Immature natural killer cell (primary cell): ENCODE measurements at regions not wholly inside any gene's neighbourhood (a gene's known extent, or its start where the extent isn't known, plus 50 kb on each side); places are given as distances from the start of the nearest gene placed in this dataset.
"Not testable (repeated sequence)": the region's sequence is repeated elsewhere in the genome, so short reads cannot be mapped to it uniquely, and the experiment has no call there.

Experiments
- DNase-seq, 3 donors: peaks; one replicate each; pipeline ENCODE4 v3.0.0; 2022; ENCODE audit warnings: mixed read lengths in 1 of 3
- H3K27ac Mint-ChIP-seq, 6 donors: one replicate each; pipeline ENCODE4 v1.8.0; 2020; ENCODE audit warnings: mixed read lengths in 6 of 6, mild to moderate bottlenecking in 5 of 6, inconsistent platforms in 4 of 6, moderate library complexity in 3 of 6
- H3K27me3 Mint-ChIP-seq, 3 donors: one replicate each; pipeline ENCODE4 v1.8.0; 2020 to 2021; ENCODE audit warnings: low read depth in 3 of 3, mild to moderate bottlenecking in 3 of 3, mixed read lengths in 3 of 3, moderate library complexity in 3 of 3, inconsistent platforms in 1 of 3
- H3K36me3 Mint-ChIP-seq, 3 donors: one replicate each; pipeline ENCODE4 v1.8.0; 2020; ENCODE audit warnings: mixed read lengths in 3 of 3, inconsistent platforms in 2 of 3, mild to moderate bottlenecking in 2 of 3
- H3K4me1 Mint-ChIP-seq, 2 donors: one replicate each; pipeline ENCODE4 v1.8.0; 2020; ENCODE audit warnings: inconsistent platforms in 2 of 2, mild to moderate bottlenecking in 2 of 2, mixed read lengths in 2 of 2, moderate library complexity in 1 of 2
- H3K4me3 Mint-ChIP-seq, 5 donors: one replicate each; pipeline ENCODE4 v1.8.0; 2020; ENCODE audit warnings: mild to moderate bottlenecking in 5 of 5, mixed read lengths in 5 of 5, inconsistent platforms in 3 of 5, moderate library complexity in 3 of 5
- H3K9me3 Mint-ChIP-seq, 6 donors: one replicate each; pipeline ENCODE4 v1.8.0; 2020; ENCODE audit warnings: mild to moderate bottlenecking in 6 of 6, mixed read lengths in 6 of 6, inconsistent platforms in 4 of 6, moderate library complexity in 3 of 6

DNA sequence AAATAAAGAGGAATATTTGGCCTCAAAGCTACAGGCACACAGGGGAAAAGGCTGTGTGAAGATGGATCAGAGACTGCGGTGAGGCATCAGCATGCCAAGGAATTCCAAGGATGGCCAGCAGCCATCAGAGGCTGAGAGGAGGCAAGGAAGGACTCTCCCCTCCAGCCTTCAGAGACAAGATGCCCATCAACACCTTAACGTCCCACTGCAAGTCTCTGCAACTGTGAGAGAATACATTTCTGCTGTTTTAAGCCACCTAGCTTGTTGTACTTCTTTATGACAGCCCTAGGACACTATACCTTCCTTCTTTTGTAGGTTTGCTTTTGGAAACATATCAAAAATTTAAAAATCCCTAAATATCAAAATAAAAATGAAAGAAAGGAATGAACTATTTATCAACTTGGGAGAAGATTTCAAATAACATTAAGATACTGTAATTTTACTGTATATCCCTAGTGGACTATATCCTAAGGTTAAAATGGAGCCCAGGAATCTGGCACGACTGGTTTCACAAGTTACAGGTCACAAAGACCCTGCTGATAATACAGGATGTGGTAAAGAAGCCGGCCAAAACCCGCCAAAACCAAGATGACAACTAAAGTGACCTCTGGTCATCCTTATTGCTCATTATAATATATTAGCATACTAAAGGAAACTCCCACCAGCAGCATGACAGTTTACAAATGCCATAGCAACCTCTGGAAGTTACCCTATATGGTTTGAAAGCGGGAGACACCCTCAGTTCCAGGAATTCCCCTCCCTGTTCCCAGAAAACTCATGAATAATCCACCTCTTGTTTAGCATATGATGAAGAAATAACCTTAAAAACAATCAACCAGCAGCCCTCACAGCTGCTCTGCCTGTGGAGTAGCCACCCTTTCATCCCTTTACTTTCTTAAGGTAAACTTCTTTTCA lies 185.2 kb downstream of the AVL9 start:
- H3K4me1 Mint-ChIP-seq: no peaks in the 10 kb centered on the region
- H3K4me3 Mint-ChIP-seq: no peak overlapping the region
- DNase-seq: no peak
- no peak overlapping the region for H3K27ac Mint-ChIP-seq
- peaks cover 0 to 8% (median 0%) of the 10 kb centered on the region in 3 donors for H3K36me3 Mint-ChIP-seq
- H3K27me3 Mint-ChIP-seq: peaks cover 0 to 3% (median 2%) of the 10 kb centered on the region in 3 donors
- no peaks in the 10 kb centered on the region for H3K9me3 Mint-ChIP-seq

DNA sequence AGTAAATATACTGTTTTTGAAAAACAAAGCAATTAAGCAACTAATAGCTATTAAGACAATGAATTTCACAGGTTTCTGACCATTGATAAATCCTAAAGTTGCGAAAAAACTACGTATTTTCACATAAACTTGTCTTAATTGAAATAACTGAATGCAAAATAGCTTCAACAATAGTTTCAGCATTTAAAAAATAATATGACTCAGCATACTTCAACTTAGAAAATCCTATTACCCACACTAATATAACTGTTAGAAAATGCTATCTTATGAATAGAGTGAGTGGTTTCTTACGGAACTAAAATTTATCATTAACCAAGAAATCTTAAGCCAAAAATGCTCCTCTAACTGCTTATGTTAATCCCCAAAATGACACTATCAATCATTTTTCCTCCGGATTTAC lies 183.9 kb downstream of the AVL9 start:
- Mint-ChIP-seq H3K4me1 (no peaks in the 10 kb centered on the region), H3K27me3 (peaks cover 0 to 3% (median 2%) of the 10 kb centered on the region in 3 donors), H3K36me3 (peaks cover 0 to 8% (median 0%) of the 10 kb centered on the region in 3 donors), H3K27ac (no peak overlapping the region), H3K9me3 (no peaks in the 10 kb centered on the region), H3K4me3 (no peak overlapping the region)
- no peak for DNase-seq

DNA sequence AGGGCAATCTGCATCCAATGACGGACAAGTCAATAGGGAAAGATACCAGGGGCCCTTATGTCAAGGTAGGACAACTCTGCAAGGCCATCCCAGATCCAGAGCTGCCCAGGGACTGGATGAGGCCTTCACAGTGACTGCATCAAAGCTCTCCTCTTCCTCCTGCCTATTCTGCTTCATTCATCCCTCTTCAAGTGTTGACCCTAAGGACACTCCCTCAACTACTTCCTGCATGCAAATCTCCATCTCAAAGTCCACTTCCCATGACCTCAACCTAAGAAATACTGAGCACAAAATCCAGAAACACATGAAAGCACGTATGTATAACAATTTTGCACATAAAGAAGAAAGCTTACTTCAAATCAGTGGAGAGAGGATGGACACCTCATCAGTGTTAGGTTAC lies 182.3 kb downstream of the AVL9 start:
- DNase-seq: no peak
- no peaks in the 10 kb centered on the region for H3K4me1 Mint-ChIP-seq
- peaks cover 0 to 8% (median 0%) of the 10 kb centered on the region in 3 donors for H3K36me3 Mint-ChIP-seq
- H3K27me3 Mint-ChIP-seq: peaks cover 0 to 3% (median 2%) of the 10 kb centered on the region in 3 donors
- no peaks in the 10 kb centered on the region for H3K9me3 Mint-ChIP-seq
- no peak overlapping the region for H3K4me3 Mint-ChIP-seq
- no peak overlapping the region for H3K27ac Mint-ChIP-seq

DNA sequence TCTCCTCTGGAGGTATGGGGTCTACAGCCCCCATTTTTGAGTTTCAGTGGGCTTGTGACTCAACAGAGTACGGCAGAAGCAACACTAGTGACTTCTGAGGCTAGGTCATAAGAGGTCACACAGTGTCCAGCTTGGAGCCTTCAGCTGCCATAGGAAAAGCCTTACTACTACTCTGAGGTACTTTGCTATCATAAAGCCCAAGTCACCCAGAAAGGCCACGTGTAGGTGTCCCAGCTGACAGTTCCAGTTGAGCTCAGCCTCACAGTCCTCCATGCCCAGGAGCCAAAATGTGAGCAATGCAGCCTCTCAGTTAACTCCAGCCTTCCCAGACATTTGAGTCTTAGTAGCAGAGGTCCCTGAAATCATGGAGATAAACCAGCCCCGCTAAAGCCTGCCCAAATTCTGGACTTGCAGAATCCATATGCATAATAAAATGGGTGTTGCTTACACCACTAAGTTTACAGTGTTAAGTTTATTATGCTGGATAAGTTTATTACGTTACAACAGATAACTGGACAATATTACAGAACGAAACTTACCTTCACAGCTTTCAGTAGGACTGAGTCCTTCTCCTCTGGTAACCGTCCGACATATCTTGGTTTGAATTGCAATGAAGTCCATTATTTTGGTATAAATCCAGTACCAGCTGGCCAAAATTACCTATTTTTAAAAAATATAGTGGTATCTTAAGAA lies 181.1 kb downstream of the AVL9 start:
- H3K9me3 Mint-ChIP-seq: no peaks in the 10 kb centered on the region
- no peaks in the 10 kb centered on the region for H3K4me1 Mint-ChIP-seq
- DNase-seq: no peak
- peaks cover 0 to 4% (median 0%) of the 10 kb centered on the region in 3 donors for H3K27me3 Mint-ChIP-seq
- H3K27ac Mint-ChIP-seq: no peak overlapping the region
- H3K36me3 Mint-ChIP-seq: peaks cover 0 to 4% (median 0%) of the 10 kb centered on the region in 3 donors
- no peak overlapping the region for H3K4me3 Mint-ChIP-seq

DNA sequence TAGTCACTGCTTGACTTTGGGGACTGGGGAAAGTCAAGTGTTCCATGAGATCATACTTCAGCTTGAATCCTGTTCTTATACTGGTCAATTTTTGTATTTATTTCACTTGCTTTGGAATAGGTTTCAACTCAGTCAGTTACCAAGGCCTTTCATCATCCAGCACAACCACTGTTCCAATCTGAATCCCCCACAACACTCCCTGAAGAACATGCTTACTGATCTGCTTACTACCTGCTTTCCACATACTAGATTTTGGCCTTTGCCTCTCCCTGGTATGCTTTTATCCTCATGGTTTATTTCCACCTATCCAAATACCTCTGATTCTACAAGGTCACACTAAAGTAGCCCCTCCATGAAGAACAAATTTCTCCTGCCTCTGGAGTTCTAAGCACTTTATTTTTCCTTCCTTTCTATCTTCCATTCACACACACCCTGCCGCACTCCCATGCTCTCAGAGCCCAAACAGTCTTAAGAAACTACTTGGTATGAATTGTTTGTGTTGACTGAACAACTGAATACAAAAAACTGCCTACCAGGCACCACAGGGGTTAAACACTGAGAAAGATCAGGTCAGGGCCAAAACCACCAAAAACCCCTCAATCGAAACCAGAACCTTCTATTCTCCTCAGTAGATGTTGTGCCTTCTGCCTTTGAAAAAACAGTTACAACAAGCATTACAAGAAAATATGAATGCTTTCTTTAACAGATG lies 178.1 kb downstream of the AVL9 start:
- Mint-ChIP-seq H3K4me1 (no peaks in the 10 kb centered on the region), H3K27me3 (peaks cover 0 to 3% (median 2%) of the 10 kb centered on the region in 3 donors), H3K36me3 (peaks cover 0 to 4% (median 1%) of the 10 kb centered on the region in 3 donors), H3K9me3 (no peaks in the 10 kb centered on the region), H3K27ac (no peak overlapping the region), H3K4me3 (no peak overlapping the region)
- no peak for DNase-seq

DNA sequence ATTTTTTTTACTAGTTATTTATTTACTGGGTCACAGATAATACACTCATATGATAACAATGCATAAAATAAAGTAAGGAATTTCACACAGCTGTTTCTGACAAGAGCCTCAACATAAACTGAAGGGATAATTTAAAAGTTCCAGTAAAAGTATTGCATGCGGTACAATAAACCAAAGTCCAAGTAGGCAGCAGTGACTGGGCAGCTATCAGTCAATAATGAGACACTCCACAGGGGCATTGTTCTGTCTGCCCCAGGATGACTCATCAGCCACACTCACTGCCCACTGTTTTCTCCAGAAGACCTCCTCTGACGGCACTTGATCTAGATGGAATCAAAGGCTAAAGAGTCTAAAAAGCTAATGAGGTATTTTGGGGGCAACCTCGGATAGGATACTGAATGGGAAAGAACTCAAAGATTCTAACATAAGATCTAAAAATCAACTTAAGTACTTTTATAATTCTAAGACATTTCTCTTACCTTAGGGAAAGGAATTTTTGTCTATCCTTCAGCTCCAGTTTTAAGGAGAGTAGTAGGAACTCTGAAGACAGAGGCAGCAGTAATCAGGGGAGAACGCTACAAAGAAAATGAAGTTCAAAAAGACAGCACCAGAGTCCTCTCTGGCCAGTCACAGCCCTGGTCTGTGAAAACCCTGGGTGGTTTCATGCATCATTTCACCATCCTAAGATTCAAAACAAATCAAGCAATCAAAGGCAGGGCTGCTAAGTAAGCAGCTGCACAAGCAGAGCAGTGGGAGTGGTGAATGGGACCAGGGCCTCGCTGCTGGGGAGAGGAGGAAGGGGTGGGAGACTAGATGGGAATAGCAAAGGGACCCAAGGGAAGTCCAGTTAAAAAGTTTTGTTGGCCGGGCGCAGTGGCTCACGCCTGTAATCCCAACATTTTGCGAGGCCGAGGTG lies 175.1 kb downstream of the AVL9 start:
- no peak overlapping the region for H3K4me3 Mint-ChIP-seq
- H3K27me3 Mint-ChIP-seq: peaks cover 0 to 5% (median 2%) of the 10 kb centered on the region in 3 donors
- no peaks in the 10 kb centered on the region for H3K4me1 Mint-ChIP-seq
- no peak for DNase-seq
- peaks cover 0 to 6% (median 3%) of the 10 kb centered on the region in 3 donors for H3K36me3 Mint-ChIP-seq
- H3K9me3 Mint-ChIP-seq: no peaks in the 10 kb centered on the region
- no peak overlapping the region for H3K27ac Mint-ChIP-seq

DNA sequence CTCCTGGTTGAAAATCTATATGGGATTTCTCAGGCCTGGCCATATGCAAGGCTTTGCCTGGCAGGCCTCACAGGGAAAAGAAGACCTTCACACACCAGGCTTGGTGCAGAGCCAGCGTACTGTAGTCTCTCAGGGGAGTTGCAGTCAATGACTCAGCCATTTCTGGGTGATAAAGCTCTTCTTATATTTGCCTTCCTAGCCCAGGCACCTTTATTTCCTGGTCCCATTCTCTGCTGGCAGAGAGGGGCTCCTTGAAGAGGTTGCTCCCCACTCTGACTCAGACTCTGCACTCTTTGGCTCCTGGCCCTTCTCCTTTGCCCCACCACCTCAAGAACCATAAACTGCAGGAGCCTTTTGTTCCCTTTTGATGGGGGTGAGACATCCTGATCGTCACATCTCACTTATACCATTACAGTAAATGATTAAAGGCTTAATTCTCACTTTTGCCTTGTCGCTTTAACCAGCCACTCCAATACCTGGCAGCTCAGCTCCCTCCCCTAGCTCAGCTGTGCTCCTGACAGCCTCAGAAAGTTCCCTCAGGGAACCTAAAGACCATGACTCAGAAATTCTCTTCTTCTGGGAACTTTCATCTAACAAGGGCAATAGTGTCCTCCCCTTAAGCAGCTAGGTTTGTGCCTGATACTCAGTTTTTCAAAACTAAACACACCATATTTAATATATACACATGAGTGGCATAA lies 174.0 kb downstream of the AVL9 start:
- H3K9me3 Mint-ChIP-seq, H3K27me3 Mint-ChIP-seq, H3K4me3 Mint-ChIP-seq, H3K4me1 Mint-ChIP-seq, H3K36me3 Mint-ChIP-seq, DNase-seq, H3K27ac Mint-ChIP-seq: not testable (repeated sequence)

DNA sequence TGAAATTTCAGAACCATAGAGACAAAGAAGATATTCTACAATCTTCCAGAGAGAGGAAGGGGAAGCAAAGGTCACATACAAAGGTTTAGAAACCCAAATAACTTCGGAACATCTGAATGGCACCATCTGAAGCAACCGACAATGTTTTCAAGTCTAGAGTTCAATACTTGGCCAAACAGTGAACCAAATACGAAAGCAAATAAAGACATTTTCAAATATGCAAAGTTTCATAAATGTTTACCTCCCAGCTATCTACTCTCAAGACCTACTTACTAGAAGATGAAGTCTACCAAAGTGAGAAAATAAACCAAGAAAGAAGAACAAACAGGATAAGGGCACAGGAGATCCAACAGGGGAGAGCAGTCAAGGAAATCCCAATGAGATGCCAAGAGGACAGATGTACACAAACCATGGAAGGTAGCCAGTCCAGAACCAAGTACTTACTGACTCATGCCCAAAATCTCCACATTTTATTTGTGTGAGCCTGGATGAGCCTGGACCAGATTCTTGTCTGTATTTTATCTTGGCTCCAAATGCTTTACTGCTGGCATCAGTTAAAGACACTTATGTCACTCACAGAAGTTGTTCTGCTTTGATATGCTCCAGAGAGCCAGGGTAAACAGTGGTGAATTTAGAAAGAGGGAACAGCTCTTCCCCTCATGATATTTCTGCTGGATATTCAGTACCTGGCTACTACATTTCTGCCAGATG lies 173.3 kb downstream of the AVL9 start:
- DNase-seq, H3K4me1 Mint-ChIP-seq, H3K27me3 Mint-ChIP-seq, H3K9me3 Mint-ChIP-seq, H3K27ac Mint-ChIP-seq, H3K4me3 Mint-ChIP-seq, H3K36me3 Mint-ChIP-seq: not testable (repeated sequence)

DNA sequence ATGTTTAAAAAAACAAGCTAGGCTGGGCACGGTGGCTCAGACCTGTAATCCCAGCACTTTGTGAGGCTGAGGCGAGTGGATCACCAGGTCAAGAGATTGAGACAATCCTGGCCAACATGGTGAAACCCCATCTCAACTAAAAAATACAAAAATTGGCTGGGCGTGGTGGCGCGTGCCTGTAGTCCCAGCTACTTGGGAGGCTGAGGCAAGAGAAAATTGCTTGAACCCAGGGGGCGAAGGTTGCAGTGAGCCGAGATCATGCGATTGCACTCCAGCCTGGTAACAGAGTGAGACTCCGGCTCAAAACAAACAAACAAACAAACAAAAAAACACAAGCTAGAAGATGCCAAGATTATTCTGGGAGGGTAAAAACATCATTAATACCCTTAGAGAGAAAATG lies 172.3 kb downstream of the AVL9 start:
- H3K27me3 Mint-ChIP-seq, DNase-seq, H3K9me3 Mint-ChIP-seq, H3K4me3 Mint-ChIP-seq, H3K27ac Mint-ChIP-seq, H3K36me3 Mint-ChIP-seq, H3K4me1 Mint-ChIP-seq: not testable (repeated sequence)

DNA sequence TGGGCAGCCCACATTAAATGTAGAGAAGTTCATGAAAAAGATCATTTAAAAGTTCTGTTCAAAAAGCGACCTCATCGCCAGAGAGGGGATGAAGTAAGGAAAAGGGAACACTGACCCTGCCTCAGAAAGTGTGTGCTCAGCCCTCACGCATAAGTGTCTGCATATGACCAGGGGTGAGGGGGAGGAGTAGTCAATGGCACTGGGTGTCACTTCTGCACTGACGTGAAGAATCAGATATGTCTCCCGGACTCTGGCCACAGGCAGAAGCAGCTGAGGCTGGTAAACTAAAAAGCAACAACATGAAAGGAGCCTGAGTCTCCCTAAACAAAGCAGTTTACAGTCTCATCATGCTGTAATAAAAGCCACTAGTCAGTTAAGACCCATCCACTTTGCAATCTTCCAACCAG lies 168.5 kb downstream of the AVL9 start:
- not testable (repeated sequence) for DNase-seq, H3K36me3 Mint-ChIP-seq, H3K4me1 Mint-ChIP-seq, H3K4me3 Mint-ChIP-seq, H3K27ac Mint-ChIP-seq, H3K27me3 Mint-ChIP-seq, H3K9me3 Mint-ChIP-seq

DNA sequence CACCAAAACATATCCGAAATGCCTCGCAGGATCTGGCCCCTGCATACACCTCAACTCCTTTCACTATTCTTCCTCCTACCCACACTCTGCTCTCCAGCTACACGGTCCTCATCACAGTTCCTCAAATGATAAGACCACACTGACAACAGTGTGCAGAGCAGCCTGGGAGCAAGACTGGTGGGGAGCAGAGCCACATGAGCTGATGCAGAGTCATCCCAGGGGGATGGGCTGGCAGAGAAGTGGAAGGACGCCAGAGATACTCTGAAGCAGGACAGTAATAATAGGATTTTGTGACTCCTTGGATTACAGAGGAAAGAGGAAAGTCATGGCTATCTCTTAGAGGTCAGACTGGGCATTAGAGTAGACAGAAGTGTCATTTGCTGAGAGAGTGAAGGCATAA lies 167.2 kb downstream of the AVL9 start:
- H3K9me3 Mint-ChIP-seq, H3K4me3 Mint-ChIP-seq, H3K4me1 Mint-ChIP-seq, H3K27me3 Mint-ChIP-seq, H3K27ac Mint-ChIP-seq, H3K36me3 Mint-ChIP-seq, DNase-seq: not testable (repeated sequence)

DNA sequence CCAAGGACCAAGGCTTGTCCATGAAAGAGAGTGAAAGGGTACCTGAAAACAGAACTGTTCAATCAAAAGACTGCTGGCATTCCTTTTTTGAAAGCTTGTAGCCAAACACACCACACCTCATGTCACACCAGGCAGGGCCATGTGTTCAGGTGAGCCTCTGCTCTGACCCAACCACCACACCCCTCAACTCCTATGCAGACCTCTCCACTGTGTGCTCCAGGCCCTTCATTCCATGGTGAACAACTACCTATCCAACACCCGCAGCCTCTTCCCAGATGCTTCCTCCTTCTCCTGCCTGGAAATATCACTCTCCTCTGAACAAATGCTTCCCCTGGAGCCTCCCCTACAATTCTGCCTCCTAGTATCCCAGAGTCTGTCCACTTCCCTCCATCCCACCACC lies 166.6 kb downstream of the AVL9 start:
- no peak for DNase-seq
- Mint-ChIP-seq H3K9me3 (no peaks in the 10 kb centered on the region), H3K4me3 (no peak overlapping the region), H3K36me3 (no peaks in the 10 kb centered on the region), H3K27ac (no peak overlapping the region), H3K4me1 (no peaks in the 10 kb centered on the region), H3K27me3 (peaks cover 0 to 2% (median 2%) of the 10 kb centered on the region in 3 donors)
